ENCODE measurements at regions not wholly inside any gene's neighbourhood (a gene's known extent, or its start where the extent isn't known, plus 50 kb on each side); places are given as distances from the start of the nearest gene placed in this dataset.

DNA sequence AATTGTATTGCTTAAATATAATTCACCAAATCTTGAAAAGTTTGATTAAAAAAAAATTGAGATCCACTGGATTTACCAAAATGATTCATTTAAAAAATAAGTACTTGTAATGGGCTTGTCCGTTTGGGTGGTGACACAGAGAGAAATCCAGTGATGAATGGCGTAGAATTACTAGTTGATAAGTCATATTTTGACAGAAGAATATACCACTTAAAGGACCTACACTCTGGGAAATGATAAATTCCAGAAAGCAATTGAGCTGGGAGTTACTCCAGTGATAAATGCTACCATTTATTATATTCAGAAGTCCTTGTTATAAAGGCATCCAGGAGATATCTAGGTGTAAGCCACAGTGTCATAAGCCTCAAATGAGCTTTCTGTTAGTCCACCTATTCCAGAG lies 141.8 kb upstream of the CFAP20DC start:
- FAIRE-seq (no peak), ATAC-seq (no peak), DNase-seq (ENCODE audit: low read depth in 1 of 2, low spot score in 1 of 2) (no peak)
- Histone ChIP-seq H3K4me1 (peaks cover 9% of the 10 kb centered on the region; the same call in 1 of the 3 replicates), H3K4me2 (no peak overlapping the region), H3K27ac (no peak overlapping the region), H3K4me3 (no peak overlapping the region), H3K9me3 (no peaks in the 10 kb centered on the region)
- WGBS (ENCODE audit: missing lambda C conversion rate), result 69% methylated on average over 2 of the region's 2 CpGs
- POLR2A ChIA-PET, result no interaction called here
- TF ChIP-seq HOXA7 (CRISPR knock-in tag; IDR thresholded peaks at IDR 0.05) (no peak), HDAC2 (IDR thresholded peaks at IDR 0.05) (no peak), MYC (IDR thresholded peaks at IDR 0.05; ENCODE audit: borderline replicate concordance, low read length) (no peak), SMC3 (IDR thresholded peaks at IDR 0.05) (no peak), MAFK (IDR thresholded peaks at IDR 0.05; ENCODE audit: partially characterized antibody) (no peak), ESRRA (IDR thresholded peaks at IDR 0.05; ENCODE audit: borderline replicate concordance, low read length) (no peak), FOSB (CRISPR knock-in tag; IDR thresholded peaks at IDR 0.05) (no peak), CHD2 (IDR thresholded peaks at IDR 0.05; ENCODE audit: low read length, partially characterized antibody) (no peak), KDM5A (IDR thresholded peaks at IDR 0.05) (no peak), ZSCAN20 (CRISPR knock-in tag; IDR thresholded peaks at IDR 0.05) (no peak), JUNB (IDR thresholded peaks at IDR 0.05) (no peak), ZC3H11A (IDR thresholded peaks at IDR 0.05) (no peak), GATA3 (IDR thresholded peaks at IDR 0.05; ENCODE audit: borderline replicate concordance) (no peak), ZNF302 (CRISPR knock-in tag; IDR thresholded peaks at IDR 0.05) (no peak), BHLHE40 (IDR thresholded peaks at IDR 0.05; ENCODE audit: low read depth, low read length) (no peak)
- TF ChIP-seq, protein P1, sequence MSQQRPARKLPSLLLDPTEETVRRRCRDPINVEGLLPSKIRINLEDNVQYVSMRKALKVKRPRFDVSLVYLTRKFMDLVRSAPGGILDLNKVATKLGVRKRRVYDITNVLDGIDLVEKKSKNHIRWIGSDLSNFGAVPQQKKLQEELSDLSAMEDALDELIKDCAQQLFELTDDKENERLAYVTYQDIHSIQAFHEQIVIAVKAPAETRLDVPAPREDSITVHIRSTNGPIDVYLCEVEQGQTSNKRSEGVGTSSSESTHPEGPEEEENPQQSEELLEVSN (IDR thresholded peaks at IDR 0.05; ENCODE audit: borderline replicate concordance, low read depth), result no peak
- TF ChIP-seq, protein P2, sequence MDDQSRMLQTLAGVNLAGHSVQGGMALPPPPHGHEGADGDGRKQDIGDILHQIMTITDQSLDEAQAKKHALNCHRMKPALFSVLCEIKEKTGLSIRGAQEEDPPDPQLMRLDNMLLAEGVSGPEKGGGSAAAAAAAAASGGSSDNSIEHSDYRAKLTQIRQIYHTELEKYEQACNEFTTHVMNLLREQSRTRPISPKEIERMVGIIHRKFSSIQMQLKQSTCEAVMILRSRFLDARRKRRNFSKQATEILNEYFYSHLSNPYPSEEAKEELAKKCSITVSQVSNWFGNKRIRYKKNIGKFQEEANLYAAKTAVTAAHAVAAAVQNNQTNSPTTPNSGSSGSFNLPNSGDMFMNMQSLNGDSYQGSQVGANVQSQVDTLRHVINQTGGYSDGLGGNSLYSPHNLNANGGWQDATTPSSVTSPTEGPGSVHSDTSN (IDR thresholded peaks at IDR 0.05), result no peak
- TF ChIP-seq, protein P3, sequence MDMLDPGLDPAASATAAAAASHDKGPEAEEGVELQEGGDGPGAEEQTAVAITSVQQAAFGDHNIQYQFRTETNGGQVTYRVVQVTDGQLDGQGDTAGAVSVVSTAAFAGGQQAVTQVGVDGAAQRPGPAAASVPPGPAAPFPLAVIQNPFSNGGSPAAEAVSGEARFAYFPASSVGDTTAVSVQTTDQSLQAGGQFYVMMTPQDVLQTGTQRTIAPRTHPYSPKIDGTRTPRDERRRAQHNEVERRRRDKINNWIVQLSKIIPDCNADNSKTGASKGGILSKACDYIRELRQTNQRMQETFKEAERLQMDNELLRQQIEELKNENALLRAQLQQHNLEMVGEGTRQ (IDR thresholded peaks at IDR 0.05), result no peak
- TF ChIP-seq, protein P4, sequence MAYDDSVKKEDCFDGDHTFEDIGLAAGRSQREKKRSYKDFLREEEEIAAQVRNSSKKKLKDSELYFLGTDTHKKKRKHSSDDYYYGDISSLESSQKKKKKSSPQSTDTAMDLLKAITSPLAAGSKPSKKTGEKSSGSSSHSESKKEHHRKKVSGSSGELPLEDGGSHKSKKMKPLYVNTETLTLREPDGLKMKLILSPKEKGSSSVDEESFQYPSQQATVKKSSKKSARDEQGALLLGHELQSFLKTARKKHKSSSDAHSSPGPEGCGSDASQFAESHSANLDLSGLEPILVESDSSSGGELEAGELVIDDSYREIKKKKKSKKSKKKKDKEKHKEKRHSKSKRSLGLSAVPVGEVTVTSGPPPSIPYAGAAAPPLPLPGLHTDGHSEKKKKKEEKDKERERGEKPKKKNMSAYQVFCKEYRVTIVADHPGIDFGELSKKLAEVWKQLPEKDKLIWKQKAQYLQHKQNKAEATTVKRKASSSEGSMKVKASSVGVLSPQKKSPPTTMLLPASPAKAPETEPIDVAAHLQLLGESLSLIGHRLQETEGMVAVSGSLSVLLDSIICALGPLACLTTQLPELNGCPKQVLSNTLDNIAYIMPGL (CRISPR knock-in tag; IDR thresholded peaks at IDR 0.05; ENCODE audit: borderline replicate concordance), result no peak
- CTCF ChIA-PET, result no interaction called here

DNA sequence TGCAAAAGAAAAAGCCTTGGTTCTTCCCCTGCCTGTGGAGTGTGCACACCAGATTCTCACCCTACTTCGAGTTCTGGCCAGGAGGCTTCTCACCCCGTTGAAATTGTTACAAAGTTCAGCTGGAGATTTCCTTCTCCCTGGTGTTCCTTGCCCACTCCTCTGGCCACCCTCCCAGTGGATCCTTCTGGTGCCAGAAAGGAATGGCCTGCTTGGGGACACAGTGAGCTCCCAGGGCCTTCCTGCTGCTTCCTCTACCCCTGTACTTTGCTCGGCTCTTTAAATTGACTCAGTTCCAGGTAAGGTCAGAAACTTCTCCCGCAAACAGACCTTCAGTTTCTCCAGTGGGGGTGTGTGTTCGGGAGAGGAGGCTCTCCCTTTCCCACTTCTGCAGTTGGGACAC lies 140.1 kb upstream of the CFAP20DC start:
- Histone ChIP-seq H3K4me2 (no peak overlapping the region), H3K4me1 (peaks cover 9% of the 10 kb centered on the region; the same call in 1 of the 3 replicates), H3K4me3 (no peak overlapping the region), H3K9me3 (no peaks in the 10 kb centered on the region), H3K27ac (peak overlapping the region in 1 of 2 experiments; percentile 66; a peak in 3 of 6 replicates)
- TF ChIP-seq RCOR1 (IDR thresholded peaks at IDR 0.05; ENCODE audit: low read depth, low read length) (no peak), ZSCAN20 (CRISPR knock-in tag; IDR thresholded peaks at IDR 0.05) (no peak), JUN (IDR thresholded peaks at IDR 0.05) (no peak)
- TF ChIP-seq, protein P5, sequence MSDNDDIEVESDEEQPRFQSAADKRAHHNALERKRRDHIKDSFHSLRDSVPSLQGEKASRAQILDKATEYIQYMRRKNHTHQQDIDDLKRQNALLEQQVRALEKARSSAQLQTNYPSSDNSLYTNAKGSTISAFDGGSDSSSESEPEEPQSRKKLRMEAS (IDR thresholded peaks at IDR 0.05), result no peak
- TF ChIP-seq, protein P6, sequence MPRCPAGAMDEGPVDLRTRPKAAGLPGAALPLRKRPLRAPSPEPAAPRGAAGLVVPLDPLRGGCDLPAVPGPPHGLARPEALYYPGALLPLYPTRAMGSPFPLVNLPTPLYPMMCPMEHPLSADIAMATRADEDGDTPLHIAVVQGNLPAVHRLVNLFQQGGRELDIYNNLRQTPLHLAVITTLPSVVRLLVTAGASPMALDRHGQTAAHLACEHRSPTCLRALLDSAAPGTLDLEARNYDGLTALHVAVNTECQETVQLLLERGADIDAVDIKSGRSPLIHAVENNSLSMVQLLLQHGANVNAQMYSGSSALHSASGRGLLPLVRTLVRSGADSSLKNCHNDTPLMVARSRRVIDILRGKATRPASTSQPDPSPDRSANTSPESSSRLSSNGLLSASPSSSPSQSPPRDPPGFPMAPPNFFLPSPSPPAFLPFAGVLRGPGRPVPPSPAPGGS (IDR thresholded peaks at IDR 0.05), result no peak
- ChIA-PET CTCF (no interaction called here), POLR2A (no interaction called here)
- 63% methylated on average over 5 of the region's 5 CpGs for WGBS (ENCODE audit: missing lambda C conversion rate)
- FAIRE-seq, result no peak
- ATAC-seq, result no peak
- no peak for DNase-seq (ENCODE audit: low read depth in 1 of 2, low spot score in 1 of 2)
